ENCODE measurements at regions not wholly inside any gene's neighbourhood (a gene's known extent, or its start where the extent isn't known, plus 50 kb on each side); places are given as distances from the start of the nearest gene placed in this dataset.

GRCh38 chr12:38508246-38508645, 191.7 kb downstream of the ALG10B start:
- peak; percentile 39 for DNase-seq (ENCODE audit: low spot score)
- H3K4me3 Mint-ChIP-seq (ENCODE audit: unreplicated experiment), result no peak overlapping the region
- no peak for TF ChIP-seq CTCF (IDR thresholded peaks at IDR 0.05)
- no peaks in the 10 kb centered on the region for H3K36me3 Mint-ChIP-seq (ENCODE audit: low read depth)
- peaks cover 5% of the 10 kb centered on the region for H3K9me3 Mint-ChIP-seq (ENCODE audit: low read depth)
- no peaks in the 10 kb centered on the region for H3K4me1 Mint-ChIP-seq (ENCODE audit: low read depth)
- H3K27me3 Mint-ChIP-seq (ENCODE audit: low read depth), result peaks cover 2% of the 10 kb centered on the region
- H3K27ac Mint-ChIP-seq (ENCODE audit: unreplicated experiment), result no peak overlapping the region

- Mint-ChIP-seq H3K27me3 (ENCODE audit: low read depth) (no peaks in the 10 kb centered on the region), H3K4me3 (ENCODE audit: unreplicated experiment) (no peak overlapping the region), H3K36me3 (ENCODE audit: low read depth) (no peaks in the 10 kb centered on the region), H3K9me3 (ENCODE audit: low read depth) (no peaks in the 10 kb centered on the region), H3K4me1 (ENCODE audit: low read depth) (no peaks in the 10 kb centered on the region), H3K27ac (ENCODE audit: unreplicated experiment) (no peak overlapping the region)
- DNase-seq (ENCODE audit: low spot score), result no peak
- TF ChIP-seq CTCF (IDR thresholded peaks at IDR 0.05), result no peak
Measured at GRCh38 chr12:38515912-38516311, 199.3 kb downstream of the ALG10B start.

- H3K36me3 Mint-ChIP-seq (ENCODE audit: low read depth), result no peaks in the 10 kb centered on the region
- DNase-seq (ENCODE audit: low spot score), result no peak
- no peak overlapping the region for H3K27ac Mint-ChIP-seq (ENCODE audit: unreplicated experiment)
- no peaks in the 10 kb centered on the region for H3K9me3 Mint-ChIP-seq (ENCODE audit: low read depth)
- no peaks in the 10 kb centered on the region for H3K27me3 Mint-ChIP-seq (ENCODE audit: low read depth)
- no peak overlapping the region for H3K4me3 Mint-ChIP-seq (ENCODE audit: unreplicated experiment)
- no peaks in the 10 kb centered on the region for H3K4me1 Mint-ChIP-seq (ENCODE audit: low read depth)
- TF ChIP-seq CTCF (IDR thresholded peaks at IDR 0.05), result no peak
Measured at GRCh38 chr12:38516418-38516817, 199.8 kb downstream of the ALG10B start.

GRCh38 chr12:38523920-38524319, 207.3 kb downstream of the ALG10B start:
- H3K27me3 Mint-ChIP-seq (ENCODE audit: low read depth), result no peaks in the 10 kb centered on the region
- H3K9me3 Mint-ChIP-seq (ENCODE audit: low read depth), result no peaks in the 10 kb centered on the region
- H3K4me1 Mint-ChIP-seq (ENCODE audit: low read depth), result no peaks in the 10 kb centered on the region
- TF ChIP-seq CTCF (IDR thresholded peaks at IDR 0.05), result no peak
- no peak overlapping the region for H3K27ac Mint-ChIP-seq (ENCODE audit: unreplicated experiment)
- no peak overlapping the region for H3K4me3 Mint-ChIP-seq (ENCODE audit: unreplicated experiment)
- no peak for DNase-seq (ENCODE audit: low spot score)
- no peaks in the 10 kb centered on the region for H3K36me3 Mint-ChIP-seq (ENCODE audit: low read depth)

- Mint-ChIP-seq H3K4me3 (ENCODE audit: unreplicated experiment) (no peak overlapping the region), H3K27me3 (ENCODE audit: low read depth) (no peaks in the 10 kb centered on the region), H3K36me3 (ENCODE audit: low read depth) (no peaks in the 10 kb centered on the region), H3K9me3 (ENCODE audit: low read depth) (peaks cover 6% of the 10 kb centered on the region), H3K4me1 (ENCODE audit: low read depth) (no peaks in the 10 kb centered on the region), H3K27ac (ENCODE audit: unreplicated experiment) (no peak overlapping the region)
- no peak for TF ChIP-seq CTCF (IDR thresholded peaks at IDR 0.05)
- DNase-seq (ENCODE audit: low spot score), result no peak
Measured at GRCh38 chr12:38527631-38528030, 211.1 kb downstream of the ALG10B start.

Data from chondrocyte (in vitro differentiated cells).